ENCODE measurements at regions not wholly inside any gene's neighbourhood (a gene's known extent, or its start where the extent isn't known, plus 50 kb on each side); places are given as distances from the start of the nearest gene placed in this dataset.

- Histone ChIP-seq H3K27ac (no peak overlapping the region), H3K9me3 (peaks cover 0 to 3% (median 0%) of the 10 kb centered on the region in 11 donors), H3K4me1 (peaks cover 0 to 16% (median 5%) of the 10 kb centered on the region in 9 donors), H3K4me3 (no peak overlapping the region), H3K36me3 (no peaks in the 10 kb centered on the region), H3K27me3 (peaks cover 0 to 29% (median 0%) of the 10 kb centered on the region in 7 donors)
- ATAC-seq: no peak
- no peak for DNase-seq
- intact Hi-C loops (cut with DNase I): no loop called here
- 97 to 100% methylated on average over 3 of the region's 3 CpGs for WGBS, 2 donors
- TF ChIP-seq CTCF (IDR thresholded peaks at IDR 0.05): no peak
Observed at GRCh38 chrX:39682778-39683177, 415.0 kb downstream of the BCOR start.

GRCh38 chrX:39688219-39688575 is 409.6 kb downstream of the BCOR start:
- Histone ChIP-seq H3K27ac (peak overlapping the region in 7 of 10 donors; percentile 10 to 74 (median 67)), H3K36me3 (no peaks in the 10 kb centered on the region), H3K9me3 (peaks cover 0 to 3% (median 0%) of the 10 kb centered on the region in 11 donors), H3K27me3 (peaks cover 0 to 67% (median 0%) of the 10 kb centered on the region in 7 donors), H3K4me1 (peaks cover 0 to 25% (median 16%) of the 10 kb centered on the region in 9 donors), H3K4me3 (peak overlapping the region in 8 of 10 donors; percentile 35 to 59 (median 52))
- no peak for TF ChIP-seq CTCF (IDR thresholded peaks at IDR 0.05)
- DNase-seq (no peak), ATAC-seq (no peak)
- intact Hi-C loops (cut with DNase I): no loop called here
- 57 to 63% methylated on average over 9 of the region's 9 CpGs for WGBS, 2 donors

GRCh38 chrX:39688576-39689375 is 409.0 kb downstream of the BCOR start:
- intact Hi-C loops (cut with DNase I): no loop called here
- H3K27ac ChIP-seq: peak overlapping the region in 8 of 10 donors; percentile 10 to 74 (median 61)

More at GRCh38 chrX:39688576-39689375, 409.0 kb downstream of the BCOR start:
- TF ChIP-seq CTCF (IDR thresholded peaks at IDR 0.05): no peak
- Histone ChIP-seq H3K9me3 (peaks cover 0 to 3% (median 0%) of the 10 kb centered on the region in 11 donors), H3K4me3 (peak overlapping the region in 9 of 10 donors; percentile 35 to 59 (median 52)), H3K36me3 (no peaks in the 10 kb centered on the region), H3K4me1 (peaks cover 0 to 25% (median 16%) of the 10 kb centered on the region in 9 donors), H3K27me3 (peaks cover 0 to 73% (median 0%) of the 10 kb centered on the region in 7 donors)
- ATAC-seq (peak; percentile 88 to 94 (median 93)), DNase-seq (peak; percentile 60 to 76)
- WGBS, 2 donors: 1% methylated on average over 46 to 80 of the region's 101 CpGs

Measured in heart right ventricle (tissue), 16 donors.